ENCODE measurements at regions not wholly inside any gene's neighbourhood (a gene's known extent, or its start where the extent isn't known, plus 50 kb on each side); places are given as distances from the start of the nearest gene placed in this dataset.

GRCh38 chr3:135325726-135326235 is 530.7 kb downstream of the EPHB1 start:
- Histone ChIP-seq H3K27ac (no peak overlapping the region), H3K4me1 (no peaks in the 10 kb centered on the region), H3K36me3 (no peaks in the 10 kb centered on the region), H3K27me3 (peaks cover 0 to 4% of the 10 kb centered on the region in 2 donors), H3K4me3 (no peak overlapping the region), H3K9me3 (no peaks in the 10 kb centered on the region)
- intact Hi-C loops (cut with DNase I) = no loop called here
- no peak for TF ChIP-seq CTCF (IDR thresholded peaks at IDR 0.05)
- ATAC-seq (no peak), DNase-seq (no peak)

DNA sequence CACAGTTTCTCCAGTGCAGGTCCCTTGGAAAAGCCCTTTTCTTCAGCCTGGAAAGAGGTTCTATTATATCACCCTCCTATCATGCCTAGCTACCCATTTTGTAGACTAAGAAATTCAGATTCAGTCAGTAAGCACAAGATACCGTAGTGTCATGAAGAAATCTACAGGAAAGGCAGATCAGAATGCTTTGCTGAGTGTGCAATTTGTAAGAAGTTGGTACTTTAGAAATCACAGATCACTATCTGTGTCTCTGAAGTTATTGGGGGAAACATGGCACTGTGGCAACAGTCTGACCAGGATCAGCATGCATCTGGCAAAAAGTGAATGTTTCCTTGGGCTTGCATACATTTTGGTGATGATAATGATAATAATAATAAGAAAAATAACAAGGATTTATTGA is 531.8 kb downstream of the EPHB1 start:
- Histone ChIP-seq H3K27me3 (peaks cover 0 to 4% of the 10 kb centered on the region in 2 donors), H3K27ac (no peak overlapping the region), H3K4me3 (no peak overlapping the region), H3K9me3 (no peaks in the 10 kb centered on the region), H3K4me1 (no peaks in the 10 kb centered on the region), H3K36me3 (no peaks in the 10 kb centered on the region)
- TF ChIP-seq CTCF (IDR thresholded peaks at IDR 0.05) = no peak
- intact Hi-C loops (cut with DNase I) = no loop called here
- no peak for ATAC-seq
- no peak for DNase-seq

DNA sequence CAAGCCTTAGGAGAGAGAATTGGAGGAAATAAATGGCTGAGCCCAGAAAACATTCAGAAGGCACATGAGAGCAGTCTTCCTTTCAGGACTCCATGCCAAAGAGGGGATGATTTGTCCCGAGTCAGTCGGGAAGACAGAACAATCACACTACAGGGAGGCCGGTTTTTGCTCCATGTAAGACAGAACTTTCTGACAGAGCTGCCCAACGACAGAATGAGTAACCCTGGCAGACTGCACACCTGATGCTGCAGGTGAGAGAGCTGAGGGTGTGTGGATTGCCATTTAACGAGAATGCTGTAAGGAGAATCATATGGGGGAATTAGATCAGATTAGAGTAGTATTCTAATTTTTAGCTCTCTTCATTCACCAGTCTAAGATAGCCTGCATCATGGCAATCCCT is 533.0 kb downstream of the EPHB1 start:
- DNase-seq (no peak), ATAC-seq (no peak)
- intact Hi-C loops (cut with DNase I) = no loop called here
- no peak overlapping the region for H3K27ac ChIP-seq
- H3K4me3 ChIP-seq = no peak overlapping the region
- no peak for TF ChIP-seq CTCF (IDR thresholded peaks at IDR 0.05)
- H3K36me3 ChIP-seq = no peaks in the 10 kb centered on the region
- H3K27me3 ChIP-seq = peaks cover 0 to 4% of the 10 kb centered on the region in 2 donors
- no peaks in the 10 kb centered on the region for H3K9me3 ChIP-seq
- no peaks in the 10 kb centered on the region for H3K4me1 ChIP-seq

- no peak for ATAC-seq
- intact Hi-C loops (cut with DNase I) = no loop called here
- no peaks in the 10 kb centered on the region for H3K27me3 ChIP-seq
- no peaks in the 10 kb centered on the region for H3K9me3 ChIP-seq
- no peak overlapping the region for H3K4me3 ChIP-seq
- no peaks in the 10 kb centered on the region for H3K36me3 ChIP-seq
- DNase-seq = no peak
- no peaks in the 10 kb centered on the region for H3K4me1 ChIP-seq
- H3K27ac ChIP-seq = no peak overlapping the region
- TF ChIP-seq CTCF (IDR thresholded peaks at IDR 0.05) = no peak
These were observed 534.4 kb downstream of the EPHB1 start for GRCh38 chr3:135329479-135329878.

GRCh38 chr3:135337192-135337591 is 542.1 kb downstream of the EPHB1 start:
- H3K9me3 ChIP-seq = no peaks in the 10 kb centered on the region
- no peak overlapping the region for H3K4me3 ChIP-seq
- no peak for TF ChIP-seq CTCF (IDR thresholded peaks at IDR 0.05)
- H3K36me3 ChIP-seq = no peaks in the 10 kb centered on the region
- ATAC-seq (no peak), DNase-seq (no peak)
- no peak overlapping the region for H3K27ac ChIP-seq
- H3K27me3 ChIP-seq = no peaks in the 10 kb centered on the region
- intact Hi-C loops (cut with DNase I) = no loop called here
- no peaks in the 10 kb centered on the region for H3K4me1 ChIP-seq
